GM21717 (cell line): ENCODE measurements at regions not wholly inside any gene's neighbourhood (a gene's known extent, or its start where the extent isn't known, plus 50 kb on each side); places are given as distances from the start of the nearest gene placed in this dataset.

Experiments used
- ATAC-seq: cut with Tn5 transposase; IDR thresholded peaks from one replicate; pipeline ENCODE4 v1.9.1; 2021; ENCODE audit warnings: mild to moderate bottlenecking, moderate library complexity; ENCODE audit not compliant: unreplicated experiment

GRCh38 chr4:171759274-171759673 lies 53.9 kb upstream of the GALNTL6 start:
- ATAC-seq = no peak

- ATAC-seq = no peak
These were observed 61.7 kb upstream of the GALNTL6 start for GRCh38 chr4:171751538-171751937.

GRCh38 chr4:171746418-171746817 lies 66.8 kb upstream of the GALNTL6 start:
- no peak for ATAC-seq

GRCh38 chr4:171742436-171742835 lies 70.8 kb upstream of the GALNTL6 start:
- no peak for ATAC-seq

DNA sequence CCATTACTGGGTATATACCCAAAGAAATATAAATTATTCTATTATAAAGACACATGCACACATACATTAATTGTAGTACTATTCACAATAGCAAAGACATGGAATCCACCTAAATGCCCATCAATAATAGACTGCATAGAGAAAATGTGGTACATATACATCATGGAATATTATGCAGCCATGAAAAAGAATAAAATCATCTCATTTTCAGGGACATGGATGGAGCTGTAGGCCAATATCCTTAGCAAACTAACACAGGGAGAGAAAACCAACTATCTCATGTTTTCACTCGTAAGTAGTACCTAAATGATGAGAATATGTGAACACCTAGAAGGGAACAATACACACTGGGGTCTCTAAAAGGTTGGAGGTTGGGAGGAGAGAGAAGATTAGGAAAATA lies 86.0 kb upstream of the GALNTL6 start:
- no peak for ATAC-seq

- ATAC-seq = no peak
These were observed 91.3 kb upstream of the GALNTL6 start for GRCh38 chr4:171721937-171722336.

GRCh38 chr4:171719691-171720090 lies 93.5 kb upstream of the GALNTL6 start:
- ATAC-seq = no peak

DNA sequence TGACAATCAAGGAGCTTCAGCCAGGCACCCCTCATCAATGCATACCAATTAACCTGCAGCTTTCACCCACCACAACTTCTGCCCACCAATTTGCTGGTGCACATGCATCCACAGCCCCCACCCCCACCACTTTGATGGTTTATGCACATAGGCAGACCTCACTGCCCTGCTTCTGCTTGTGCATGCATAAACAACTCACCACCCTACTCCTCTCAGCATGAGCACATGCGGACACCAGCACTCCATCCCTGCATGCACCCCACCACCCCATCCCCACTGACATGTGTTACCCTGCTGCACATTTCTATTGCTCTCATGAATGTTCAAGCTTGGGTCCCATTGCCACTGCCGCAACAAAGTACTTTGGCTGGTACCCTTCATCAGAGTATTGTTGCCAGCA lies 94.5 kb upstream of the GALNTL6 start:
- ATAC-seq = no peak

- no peak for ATAC-seq
These were observed 95.1 kb upstream of the GALNTL6 start for GRCh38 chr4:171718069-171718468.

DNA sequence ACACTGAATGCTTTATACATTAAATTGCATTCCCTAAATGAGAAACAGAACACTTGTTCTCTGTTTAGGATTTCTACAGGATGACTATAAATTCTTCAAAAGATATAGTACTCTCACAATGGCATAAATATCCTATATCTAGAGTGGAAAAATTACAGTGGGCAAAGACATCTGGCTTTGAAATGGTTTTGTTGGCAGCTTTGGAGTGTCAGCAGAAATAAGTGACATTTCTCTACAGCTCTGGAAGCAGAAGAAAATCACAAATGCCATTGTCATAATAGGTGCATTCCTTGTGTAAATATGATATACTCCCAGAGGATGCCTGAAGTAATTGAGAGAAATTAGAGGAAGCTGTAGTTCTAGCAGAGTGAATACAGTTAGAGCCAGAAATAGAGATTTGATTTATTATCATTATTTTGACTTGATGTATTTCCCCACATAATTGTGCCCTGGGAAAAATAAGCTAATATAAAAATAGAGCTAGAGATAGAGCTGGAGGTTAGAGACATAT lies 95.9 kb upstream of the GALNTL6 start:
- no peak for ATAC-seq

DNA sequence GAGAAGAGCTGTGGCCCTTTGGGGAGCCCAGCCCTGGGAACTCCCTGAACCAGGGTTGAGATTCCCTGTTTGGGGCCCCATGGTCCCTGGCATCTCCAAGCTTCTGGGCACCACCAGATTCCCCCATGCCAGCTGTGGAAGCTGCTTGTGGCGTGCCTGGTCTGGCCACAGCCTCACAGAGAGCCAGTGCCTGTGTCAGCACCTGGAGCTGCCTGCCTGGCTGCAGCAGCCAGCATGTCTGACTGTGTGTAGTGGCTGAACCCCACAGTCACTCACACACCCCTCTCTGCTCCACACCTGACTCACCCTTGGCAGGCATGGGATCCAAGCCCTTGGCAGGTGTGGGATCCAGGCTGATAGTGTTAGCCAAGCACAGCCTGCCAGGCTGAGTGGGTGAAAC lies 97.2 kb upstream of the GALNTL6 start:
- no peak for ATAC-seq

DNA sequence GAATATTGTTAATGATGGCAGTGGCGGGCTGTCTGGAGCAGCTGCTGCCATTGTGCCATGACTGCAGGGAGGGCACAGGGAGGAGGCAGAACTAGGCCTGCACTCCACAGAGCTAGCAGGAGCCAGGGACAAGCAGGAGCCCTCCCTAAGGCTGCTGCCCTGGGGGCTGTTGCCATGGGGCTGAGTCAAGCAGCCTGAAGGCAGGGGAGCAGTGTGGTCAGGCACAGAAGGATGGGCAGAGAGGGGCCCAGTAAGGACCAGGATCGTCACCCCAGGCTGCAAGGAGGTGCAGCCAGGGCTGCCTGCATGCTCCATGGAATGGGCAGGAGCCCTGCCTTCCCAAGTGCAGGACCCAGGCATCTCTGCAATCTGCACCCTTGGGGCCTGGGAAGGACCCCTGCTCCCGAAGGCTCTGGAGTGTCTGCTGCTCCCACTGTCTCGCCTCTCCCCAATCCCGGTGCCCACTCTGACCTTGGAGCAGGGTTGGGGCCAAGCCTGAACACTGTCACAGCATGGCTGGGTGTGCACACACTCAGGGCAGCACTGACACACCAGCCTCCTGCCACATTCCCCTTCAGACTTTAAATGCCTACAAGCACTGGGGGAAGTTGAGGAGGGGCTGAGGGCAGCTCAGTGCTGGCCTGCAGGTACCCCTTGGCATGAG lies 98.3 kb upstream of the GALNTL6 start:
- ATAC-seq = no peak

DNA sequence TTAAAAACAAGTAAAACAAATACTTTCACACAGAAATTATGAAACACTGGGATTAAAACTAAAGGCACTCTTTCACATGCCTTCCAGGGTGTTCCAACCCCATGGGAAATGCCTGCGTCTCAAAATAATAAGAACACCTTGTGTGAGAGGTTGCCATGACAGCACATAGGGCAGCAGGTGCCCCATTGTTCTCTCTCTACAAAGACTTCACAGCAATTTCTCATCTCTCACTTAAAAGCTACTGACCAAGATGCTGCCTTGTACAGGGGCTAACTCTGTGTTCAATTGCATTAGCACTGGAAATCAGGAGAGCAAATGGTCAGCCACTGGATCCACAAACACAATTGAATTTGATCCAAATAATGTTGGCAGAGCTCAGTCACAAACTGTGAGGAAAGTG lies 102.5 kb upstream of the GALNTL6 start:
- ATAC-seq = no peak

- ATAC-seq = peak; percentile 99
These were observed 136.5 kb upstream of the GALNTL6 start for GRCh38 chr4:171676555-171677215.

DNA sequence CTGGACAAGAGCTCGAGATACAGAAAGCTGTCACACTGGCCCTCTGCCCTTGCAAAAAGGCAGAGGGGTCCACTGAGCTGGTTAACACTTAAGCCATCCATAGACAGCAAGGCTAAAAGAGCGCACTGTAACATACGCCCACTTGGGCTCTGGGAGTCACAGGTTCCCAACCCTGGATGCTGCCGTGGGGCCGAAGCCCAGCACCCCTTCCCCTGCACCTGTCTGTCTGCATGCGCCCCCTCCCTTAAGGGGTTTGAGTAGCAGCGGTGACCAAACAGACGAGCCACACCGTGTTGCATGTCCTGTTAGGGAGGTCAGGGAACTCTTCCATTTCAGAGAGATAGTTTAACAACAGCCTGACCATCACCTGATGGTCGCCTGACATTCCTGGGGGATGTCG lies 138.4 kb upstream of the GALNTL6 start:
- ATAC-seq = no peak

DNA sequence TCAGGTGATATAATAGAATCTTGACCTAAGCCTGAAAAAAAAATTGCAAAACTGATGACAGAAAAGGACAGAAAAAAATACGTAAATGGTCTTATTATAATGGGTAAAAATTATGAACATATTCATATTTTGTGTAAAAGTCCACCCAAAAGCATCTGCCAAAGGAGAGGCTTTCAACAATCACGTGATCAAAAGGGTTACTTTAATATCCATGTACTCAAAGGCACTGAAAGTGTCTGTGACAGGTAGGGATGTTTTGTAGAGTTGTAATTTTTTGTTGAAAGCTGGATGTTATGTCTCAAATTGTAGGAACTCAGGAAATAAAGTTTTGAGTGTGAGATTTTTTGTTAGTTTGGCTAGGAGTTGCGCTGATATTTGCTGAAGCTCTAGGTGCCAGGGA lies 144.8 kb upstream of the GALNTL6 start:
- no peak for ATAC-seq

DNA sequence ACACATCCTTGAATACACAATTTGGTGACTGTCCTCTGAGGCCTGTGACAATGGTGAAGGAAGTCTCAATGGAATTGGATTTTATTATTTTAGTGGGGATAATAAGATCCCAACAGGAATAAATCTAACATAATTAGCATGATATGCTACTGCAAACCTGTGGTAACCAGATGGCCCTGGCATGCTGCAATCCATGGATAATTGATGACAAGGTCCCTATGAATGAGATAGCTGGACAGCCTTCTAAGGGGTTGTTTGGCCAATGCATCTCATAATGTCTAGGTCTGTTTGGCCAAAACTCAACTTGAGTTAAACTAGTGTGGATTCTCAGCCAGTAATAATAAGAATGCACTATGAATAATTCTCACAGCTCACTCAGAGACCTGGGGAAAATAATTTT lies 145.3 kb upstream of the GALNTL6 start:
- no peak for ATAC-seq

DNA sequence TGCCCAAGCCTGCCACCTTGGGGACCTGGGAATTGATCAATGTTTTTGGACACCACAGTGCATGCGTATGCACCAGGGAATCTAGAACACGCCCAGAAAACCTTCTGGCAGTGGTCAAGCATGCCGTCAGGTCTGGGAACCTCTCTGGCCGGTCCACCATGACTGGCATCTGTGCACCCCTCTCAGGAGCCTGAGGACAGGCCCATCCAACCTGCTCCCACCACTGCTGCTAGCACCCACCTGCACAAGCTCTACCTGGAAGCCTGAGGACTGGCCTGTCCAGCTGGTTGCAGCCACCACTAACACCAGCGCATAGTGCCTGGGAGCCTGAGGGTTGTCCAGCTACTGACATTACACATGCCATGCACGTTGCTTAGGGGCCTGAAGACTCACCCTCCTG lies 162.1 kb upstream of the GALNTL6 start:
- no peak for ATAC-seq

DNA sequence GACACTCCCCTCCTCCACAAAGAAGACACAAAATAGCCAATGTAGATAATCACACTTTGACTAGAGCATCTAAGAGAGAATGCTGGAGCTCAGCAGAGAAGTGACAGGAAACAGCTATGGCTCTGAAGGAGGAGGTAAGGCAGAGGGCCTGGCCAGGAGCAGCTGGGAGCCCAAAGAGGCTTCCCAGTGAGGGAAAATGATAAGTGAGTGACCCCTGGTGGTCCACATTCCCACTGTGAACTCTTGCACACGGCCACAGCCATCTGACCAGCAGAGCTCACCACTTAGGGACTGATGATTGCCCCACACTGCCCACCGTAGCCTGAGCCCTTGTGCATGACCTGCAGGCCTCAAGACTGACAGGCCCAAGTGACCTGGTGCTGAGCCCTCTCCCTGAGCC lies 162.7 kb upstream of the GALNTL6 start:
- ATAC-seq = no peak

DNA sequence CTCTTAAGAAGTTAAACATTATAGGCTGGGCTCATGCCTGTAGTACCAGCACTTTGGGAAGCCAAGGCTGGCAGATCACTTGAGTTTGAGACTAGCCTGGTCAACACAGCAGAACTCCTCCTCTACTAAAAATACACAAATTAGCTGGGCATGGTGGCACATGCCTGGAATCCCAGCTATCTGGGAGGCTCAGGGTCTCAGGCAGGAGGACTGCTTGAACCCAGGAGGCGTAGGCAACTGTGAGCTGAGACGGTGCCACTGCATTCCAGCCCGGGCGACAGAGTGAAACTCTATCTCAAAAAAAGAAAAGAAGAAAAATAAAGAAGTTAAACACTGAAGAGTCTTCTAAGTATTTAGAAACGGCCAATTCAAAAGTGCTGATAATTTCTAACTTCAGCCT lies 164.3 kb upstream of the GALNTL6 start:
- no peak for ATAC-seq

DNA sequence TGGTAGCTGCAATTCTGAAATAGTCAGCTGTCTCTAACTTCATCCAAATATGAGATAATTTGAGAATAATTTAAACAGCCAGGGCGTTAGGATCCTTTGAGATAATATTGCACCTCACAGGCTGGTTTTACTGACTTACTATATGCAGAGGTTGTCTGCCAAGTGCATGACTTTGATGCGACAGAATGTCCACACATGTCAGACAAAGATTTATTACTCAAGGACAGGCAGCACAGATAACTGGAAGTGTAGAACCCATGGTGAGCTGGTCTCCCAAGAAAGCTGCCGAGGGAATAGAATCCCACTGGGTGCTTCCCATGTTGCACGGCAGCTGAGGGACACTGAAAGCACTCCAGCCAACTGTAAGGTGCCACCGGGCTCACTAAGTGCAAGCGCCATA lies 166.2 kb upstream of the GALNTL6 start:
- ATAC-seq = no peak

DNA sequence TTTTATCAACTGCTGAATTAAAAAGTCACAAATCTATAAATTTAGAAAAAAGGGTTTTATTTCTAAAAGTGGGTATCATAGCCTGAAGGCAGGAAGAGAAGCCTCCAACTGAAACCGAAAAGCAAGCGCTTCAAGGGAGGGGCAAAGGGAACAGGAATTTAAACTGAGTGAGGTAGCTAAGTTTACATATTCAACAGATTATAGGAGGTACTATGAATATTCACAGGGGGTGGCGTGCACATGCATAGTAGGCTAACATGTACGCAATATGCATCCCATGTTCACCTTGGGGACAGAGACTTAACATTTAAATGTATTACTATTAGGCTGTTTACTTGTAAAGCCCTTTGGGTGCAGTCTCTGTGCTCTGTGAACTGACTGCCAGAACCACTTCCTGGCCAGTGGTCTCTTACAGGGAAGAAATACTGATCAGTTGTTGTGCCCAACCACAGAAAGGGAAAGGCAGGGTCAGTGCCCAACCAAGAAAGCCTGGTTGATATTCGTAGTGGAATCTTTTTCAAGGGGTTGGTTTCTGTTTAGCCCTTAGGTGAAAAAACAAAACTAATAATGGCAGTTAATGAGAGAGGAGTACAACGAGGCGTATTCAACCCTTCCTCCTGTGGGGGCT lies 168.7 kb upstream of the GALNTL6 start:
- peak; percentile 87 for ATAC-seq
